ENCODE measurements at regions not wholly inside any gene's neighbourhood (a gene's known extent, or its start where the extent isn't known, plus 50 kb on each side); places are given as distances from the start of the nearest gene placed in this dataset.

DNA sequence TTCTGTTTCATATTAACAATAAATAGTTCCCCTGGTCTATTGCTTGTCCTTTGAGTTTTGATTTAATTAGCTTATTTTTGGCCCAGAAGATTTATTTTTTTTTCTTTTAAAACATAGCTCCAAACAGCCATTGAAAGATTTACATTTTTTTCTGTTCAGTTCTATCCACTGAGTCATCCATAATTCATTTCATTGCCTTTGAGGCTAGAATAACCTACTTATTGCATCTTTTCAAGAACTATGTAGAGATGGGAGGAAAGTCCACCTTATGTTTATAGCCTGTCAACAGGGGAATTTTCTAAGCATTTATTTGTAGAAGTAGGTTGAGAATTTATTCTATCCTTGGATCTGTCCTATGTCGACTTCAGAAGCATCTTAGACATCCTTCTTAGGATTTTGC lies 53.4 kb upstream of the CHD2 start (continued):
- TF ChIP-seq, protein P1, sequence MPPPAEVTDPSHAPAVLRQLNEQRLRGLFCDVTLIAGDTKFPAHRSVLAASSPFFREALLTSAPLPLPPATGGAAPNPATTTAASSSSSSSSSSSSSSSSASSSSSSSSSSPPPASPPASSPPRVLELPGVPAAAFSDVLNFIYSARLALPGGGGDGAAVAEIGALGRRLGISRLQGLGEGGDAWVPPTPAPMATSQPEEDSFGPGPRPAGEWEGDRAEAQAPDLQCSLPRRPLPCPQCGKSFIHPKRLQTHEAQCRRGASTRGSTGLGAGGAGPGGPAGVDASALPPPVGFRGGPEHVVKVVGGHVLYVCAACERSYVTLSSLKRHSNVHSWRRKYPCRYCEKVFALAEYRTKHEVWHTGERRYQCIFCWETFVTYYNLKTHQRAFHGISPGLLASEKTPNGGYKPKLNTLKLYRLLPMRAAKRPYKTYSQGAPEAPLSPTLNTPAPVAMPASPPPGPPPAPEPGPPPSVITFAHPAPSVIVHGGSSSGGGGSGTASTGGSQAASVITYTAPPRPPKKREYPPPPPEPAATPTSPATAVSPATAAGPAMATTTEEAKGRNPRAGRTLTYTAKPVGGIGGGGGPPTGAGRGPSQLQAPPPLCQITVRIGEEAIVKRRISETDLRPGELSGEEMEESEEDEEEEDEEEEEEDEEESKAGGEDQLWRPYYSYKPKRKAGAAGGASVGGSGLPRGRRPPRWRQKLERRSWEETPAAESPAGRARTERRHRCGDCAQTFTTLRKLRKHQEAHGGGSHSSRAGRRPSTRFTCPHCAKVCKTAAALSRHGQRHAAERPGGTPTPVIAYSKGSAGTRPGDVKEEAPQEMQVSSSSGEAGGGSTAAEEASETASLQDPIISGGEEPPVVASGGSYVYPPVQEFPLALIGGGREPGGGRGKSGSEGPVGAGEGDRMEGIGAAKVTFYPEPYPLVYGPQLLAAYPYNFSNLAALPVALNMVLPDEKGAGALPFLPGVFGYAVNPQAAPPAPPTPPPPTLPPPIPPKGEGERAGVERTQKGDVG (CRISPR knock-in tag; IDR thresholded peaks at IDR 0.05; ENCODE audit: borderline replicate concordance) = no peak
- TF ChIP-seq, protein P2, sequence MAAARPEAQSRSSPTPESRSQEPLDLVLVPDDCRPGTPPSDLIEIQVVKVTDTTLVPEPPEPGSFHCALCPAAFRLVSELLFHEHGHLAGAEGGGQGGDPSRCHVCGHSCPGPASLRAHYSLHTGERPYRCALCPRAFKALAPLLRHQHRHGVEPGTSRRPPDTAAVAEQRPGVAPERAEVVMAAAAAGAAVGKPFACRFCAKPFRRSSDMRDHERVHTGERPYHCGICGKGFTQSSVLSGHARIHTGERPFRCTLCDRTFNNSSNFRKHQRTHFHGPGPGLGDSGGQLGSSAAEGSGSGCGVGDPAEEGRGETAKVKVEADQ (CRISPR knock-in tag; IDR thresholded peaks at IDR 0.05; ENCODE audit: borderline replicate concordance) = no peak
- TF ChIP-seq NBN (conservative IDR thresholded peaks at IDR 0.05) = no peak
- no peak for TF ChIP-seq SRF (IDR thresholded peaks at IDR 0.05; ENCODE audit: low read depth, low read length)
- TF ChIP-seq, protein P3, sequence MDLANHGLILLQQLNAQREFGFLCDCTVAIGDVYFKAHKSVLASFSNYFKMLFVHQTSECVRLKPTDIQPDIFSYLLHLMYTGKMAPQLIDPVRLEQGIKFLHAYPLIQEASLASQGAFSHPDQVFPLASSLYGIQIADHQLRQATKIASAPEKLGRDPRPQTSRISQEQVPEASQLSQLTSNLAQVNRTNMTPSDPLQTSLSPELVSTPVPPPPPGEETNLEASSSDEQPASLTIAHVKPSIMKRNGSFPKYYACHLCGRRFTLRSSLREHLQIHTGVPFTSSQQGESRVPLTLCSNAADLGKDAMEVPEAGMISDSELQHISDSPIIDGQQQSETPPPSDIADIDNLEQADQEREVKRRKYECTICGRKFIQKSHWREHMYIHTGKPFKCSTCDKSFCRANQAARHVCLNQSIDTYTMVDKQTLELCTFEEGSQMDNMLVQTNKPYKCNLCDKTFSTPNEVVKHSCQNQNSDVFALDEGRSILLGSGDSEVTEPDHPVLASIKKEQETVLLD (CRISPR knock-in tag; IDR thresholded peaks at IDR 0.05; ENCODE audit: low read depth) = no peak

DNA sequence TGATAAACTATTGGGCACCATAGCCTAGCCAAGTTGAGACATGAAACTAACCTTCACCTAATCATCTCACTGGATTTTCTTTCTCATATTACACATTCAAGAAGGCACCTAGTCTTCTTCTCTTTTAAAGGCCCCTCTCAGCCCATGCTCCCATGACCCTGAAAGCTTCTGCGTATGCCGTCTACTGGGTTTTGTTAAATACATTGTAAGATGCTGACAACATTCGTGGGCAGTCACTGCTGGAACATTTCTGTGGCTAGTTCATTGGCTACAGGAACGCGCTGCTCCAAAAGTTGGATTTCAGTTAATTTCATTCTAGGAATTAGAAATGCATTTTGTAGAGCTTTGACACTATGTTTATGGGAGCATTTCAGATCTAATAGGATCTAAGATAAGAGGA lies 52.3 kb upstream of the CHD2 start:
- FAIRE-seq = no peak

More for the DNA sequence above, 52.3 kb upstream of the CHD2 start:
- Histone ChIP-seq H3K4me1 (ENCODE audit: insufficient read depth, low read length) (peaks cover 54% of the 10 kb centered on the region), H3K4me2 (ENCODE audit: low read depth, low read length) (no peak overlapping the region), H4K20me1 (ENCODE audit: insufficient read depth, low read length) (no peaks in the 10 kb centered on the region), H3K27me3 (ENCODE audit: control insufficient read depth in 1 of 2, insufficient read depth in 2 of 2, low read length in 2 of 2) (no peaks in the 10 kb centered on the region), H3K4me3 (replicated peaks in 1 of 3; ENCODE audit: insufficient read depth in 1 of 3, low read depth in 2 of 3, low read length in 3 of 3) (no peak overlapping the region), H3K9ac (ENCODE audit: insufficient read depth, low read depth, low read length) (no peak overlapping the region), H2AFZ (ENCODE audit: low read length) (no peak overlapping the region), H3K9me3 (ENCODE audit: low read length) (no peaks in the 10 kb centered on the region), H3K79me2 (ENCODE audit: insufficient read depth, low read length) (no peaks in the 10 kb centered on the region), H3K27ac (ENCODE audit: extremely low read length, insufficient read depth, low read length) (no peak overlapping the region), H3K36me3 (replicated peaks in 1 of 2; ENCODE audit: control insufficient read depth in 1 of 2, insufficient read depth in 2 of 2, low read length in 2 of 2) (no peaks in the 10 kb centered on the region)
- DNase-seq (ENCODE audit: low spot score) = no peak
- BruUV-seq (replicated peaks) = no TSS peak
- ATAC-seq = no peak
- TF ChIP-seq ZNF660 (CRISPR knock-in tag; IDR thresholded peaks at IDR 0.05; ENCODE audit: borderline replicate concordance, low read depth) = no peak
- no peak for TF ChIP-seq TEAD2 (CRISPR knock-in tag; IDR thresholded peaks at IDR 0.05)
- TF ChIP-seq ZNF225 (CRISPR knock-in tag; IDR thresholded peaks at IDR 0.05) = no peak
- TF ChIP-seq POGZ (CRISPR knock-in tag; IDR thresholded peaks at IDR 0.05) = no peak
- no peak for TF ChIP-seq YEATS4 (CRISPR knock-in tag; IDR thresholded peaks at IDR 0.05; ENCODE audit: borderline replicate concordance)
- no peak for TF ChIP-seq FOXA1 (IDR thresholded peaks at IDR 0.05)
- TF ChIP-seq FOXA1 (CRISPR knock-in tag; IDR thresholded peaks at IDR 0.05) = no peak
- TF ChIP-seq, protein P4, sequence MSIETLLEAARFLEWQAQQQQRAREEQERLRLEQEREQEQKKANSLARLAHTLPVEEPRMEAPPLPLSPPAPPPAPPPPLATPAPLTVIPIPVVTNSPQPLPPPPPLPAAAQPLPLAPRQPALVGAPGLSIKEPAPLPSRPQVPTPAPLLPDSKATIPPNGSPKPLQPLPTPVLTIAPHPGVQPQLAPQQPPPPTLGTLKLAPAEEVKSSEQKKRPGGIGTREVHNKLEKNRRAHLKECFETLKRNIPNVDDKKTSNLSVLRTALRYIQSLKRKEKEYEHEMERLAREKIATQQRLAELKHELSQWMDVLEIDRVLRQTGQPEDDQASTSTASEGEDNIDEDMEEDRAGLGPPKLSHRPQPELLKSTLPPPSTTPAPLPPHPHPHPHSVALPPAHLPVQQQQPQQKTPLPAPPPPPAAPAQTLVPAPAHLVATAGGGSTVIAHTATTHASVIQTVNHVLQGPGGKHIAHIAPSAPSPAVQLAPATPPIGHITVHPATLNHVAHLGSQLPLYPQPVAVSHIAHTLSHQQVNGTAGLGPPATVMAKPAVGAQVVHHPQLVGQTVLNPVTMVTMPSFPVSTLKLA (IDR thresholded peaks at IDR 0.05) = no peak
- no peak for TF ChIP-seq ZNF883 (CRISPR knock-in tag; IDR thresholded peaks at IDR 0.05; ENCODE audit: not compliant biosample characterization)
- TF ChIP-seq HNRNPLL (IDR thresholded peaks at IDR 0.05; ENCODE audit: low read depth, low read length, poor library complexity, severe bottlenecking) = no peak
- intact Hi-C loops (cut with micrococcal nuclease; ENCODE audit: unreplicated experiment) (no loop called here), in situ Hi-C loops (cut with HindIII; ENCODE audit: extremely low pct_ligation_motif_present, low pct_unique_long_range_greater_than_20kb) (no loop called here)
- POLR2A ChIA-PET = interaction anchor here (1.2 to 1.8 kb wide), 2 partner anchors 16 to 35 kb away, joined by 4 to 5 read pairs; no protein-coding TSS in a partner anchor
- WGBS (ENCODE audit: low lambda C conversion rate) = 66% methylated on average over 5 of the region's 5 CpGs
- CTCF ChIA-PET (ENCODE audit: low intra/inter-chr PET ratio, low total read pairs) = no interaction called here
